ENCODE measurements at regions not wholly inside any gene's neighbourhood (a gene's known extent, or its start where the extent isn't known, plus 50 kb on each side); places are given as distances from the start of the nearest gene placed in this dataset.
"Not testable (repeated sequence)": the region's sequence is repeated elsewhere in the genome, so short reads cannot be mapped to it uniquely, and the experiment has no call there.

DNA sequence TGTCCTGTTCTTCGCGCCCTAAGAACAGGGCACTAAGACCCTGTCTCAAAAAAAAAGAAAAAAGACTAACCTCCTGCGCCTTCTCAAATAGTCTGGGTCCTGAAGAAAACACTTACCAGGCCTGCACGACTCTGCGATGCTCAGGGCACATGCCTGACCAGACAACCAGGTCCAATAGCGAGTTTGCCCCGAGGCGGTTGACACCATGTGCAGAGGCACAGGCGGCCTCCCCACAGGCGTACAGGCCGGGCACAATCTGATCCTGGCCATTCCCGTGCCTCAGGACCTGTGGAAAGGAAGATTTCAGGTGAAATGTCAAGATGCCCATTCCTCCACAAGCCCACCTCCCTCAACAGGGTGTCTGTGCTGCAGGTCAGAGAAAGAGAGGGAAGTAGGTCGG lies 65.9 kb upstream of the TNK2 start:
- DNase-seq (ENCODE audit: low spot score); FAIRE-seq: not testable (repeated sequence)

- DNase-seq (ENCODE audit: low spot score); FAIRE-seq: not testable (repeated sequence)
Observed at GRCh38 chr3:195970873-195971272, 62.5 kb upstream of the TNK2 start.

DNA sequence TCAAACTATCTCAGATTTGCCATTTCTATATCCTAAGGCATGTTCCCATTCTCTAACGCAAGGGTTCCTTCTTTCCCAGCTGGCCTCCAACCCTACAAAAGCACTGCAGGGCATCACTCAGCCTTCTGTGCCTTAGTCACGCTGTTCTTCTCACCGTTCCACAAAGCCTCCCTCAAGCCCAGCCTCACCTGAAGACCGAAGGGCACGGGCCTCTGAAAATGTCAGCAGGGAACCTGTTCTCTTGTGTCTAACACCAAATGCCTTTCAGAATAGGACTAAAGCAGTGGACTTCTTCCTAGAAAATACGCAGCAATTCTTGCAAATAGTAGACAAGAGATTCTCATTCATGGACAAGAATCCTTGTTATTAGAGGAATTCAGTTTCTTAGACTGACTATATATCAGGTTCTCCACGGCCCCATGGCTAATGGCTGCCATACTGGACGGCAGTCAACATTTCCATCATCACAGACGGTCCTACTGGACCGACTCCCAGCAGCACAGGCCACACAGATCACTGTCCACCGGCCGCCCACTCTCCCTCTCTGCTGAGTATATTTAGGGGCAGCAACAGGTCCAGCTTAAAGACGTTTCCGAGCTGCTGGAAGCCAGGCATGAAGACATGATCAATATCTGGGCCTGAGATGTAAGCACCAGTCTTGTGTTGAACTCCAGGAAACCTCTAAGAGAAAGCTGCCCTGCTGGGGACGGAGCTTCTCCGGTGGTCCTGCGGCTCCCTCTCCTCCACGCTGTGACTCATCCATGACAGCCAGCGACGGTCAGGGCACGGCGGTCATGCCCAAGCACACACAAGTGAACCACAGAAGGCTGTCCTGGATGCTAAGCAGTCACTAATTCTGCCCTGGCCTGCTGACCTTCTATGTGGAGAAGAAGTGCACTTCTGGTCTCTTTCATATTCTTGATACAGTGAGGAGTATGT lies 61.8 kb upstream of the TNK2 start:
- FAIRE-seq, result not testable (repeated sequence)

GRCh38 chr3:195969341-195969740 lies 61.0 kb upstream of the TNK2 start:
- not testable (repeated sequence) for DNase-seq (ENCODE audit: low spot score); FAIRE-seq

More for the DNA sequence above, 61.8 kb upstream of the TNK2 start:
- not testable (repeated sequence) for DNase-seq (ENCODE audit: low spot score)

GRCh38 chr3:195968104-195968503 lies 59.8 kb upstream of the TNK2 start:
- DNase-seq (ENCODE audit: low spot score); FAIRE-seq: not testable (repeated sequence)

DNA sequence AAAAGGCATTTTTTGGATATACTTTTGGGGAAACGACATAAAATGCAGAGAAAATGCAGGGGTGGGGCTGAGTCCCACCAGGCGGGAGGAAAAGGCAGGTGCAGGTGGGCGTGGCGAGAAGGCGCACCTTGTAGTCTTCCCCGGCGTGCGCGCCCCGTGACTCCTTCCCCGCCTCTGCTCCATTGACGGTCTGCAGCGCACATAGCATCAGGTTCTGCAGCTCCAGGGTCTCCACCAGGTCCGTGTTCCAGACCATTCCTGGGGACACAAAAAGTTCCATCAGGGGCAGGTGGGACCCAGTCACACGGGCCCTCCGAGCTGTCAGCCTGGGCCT lies 59.0 kb upstream of the TNK2 start:
- DNase-seq (ENCODE audit: low spot score); FAIRE-seq: not testable (repeated sequence)

GRCh38 chr3:195966563-195967386 lies 58.4 kb upstream of the TNK2 start:
- not testable (repeated sequence) for FAIRE-seq; DNase-seq (ENCODE audit: low spot score)

DNA sequence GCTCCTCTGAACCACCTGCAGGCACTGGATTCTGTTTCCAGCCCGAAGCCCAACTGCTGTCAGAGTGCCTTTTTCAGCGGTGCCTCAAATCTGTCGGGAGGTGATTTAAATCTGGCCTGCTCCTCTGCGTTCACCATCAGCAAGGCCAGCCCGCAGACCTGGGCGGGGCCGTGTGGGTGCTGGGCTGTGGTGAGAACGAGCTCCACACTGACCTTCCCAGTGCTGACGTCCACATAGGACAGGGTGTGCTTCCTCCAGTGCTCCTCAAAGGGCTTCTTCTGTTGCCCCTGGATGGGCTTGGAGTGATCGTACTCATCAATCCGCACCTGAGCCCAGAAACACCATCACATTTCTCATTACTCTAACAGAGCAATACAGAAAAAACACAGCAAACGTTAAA lies 56.9 kb upstream of the TNK2 start:
- FAIRE-seq; DNase-seq (ENCODE audit: low spot score): not testable (repeated sequence)

GRCh38 chr3:195964318-195965107 lies 56.2 kb upstream of the TNK2 start:
- not testable (repeated sequence) for FAIRE-seq; DNase-seq (ENCODE audit: low spot score)

DNA sequence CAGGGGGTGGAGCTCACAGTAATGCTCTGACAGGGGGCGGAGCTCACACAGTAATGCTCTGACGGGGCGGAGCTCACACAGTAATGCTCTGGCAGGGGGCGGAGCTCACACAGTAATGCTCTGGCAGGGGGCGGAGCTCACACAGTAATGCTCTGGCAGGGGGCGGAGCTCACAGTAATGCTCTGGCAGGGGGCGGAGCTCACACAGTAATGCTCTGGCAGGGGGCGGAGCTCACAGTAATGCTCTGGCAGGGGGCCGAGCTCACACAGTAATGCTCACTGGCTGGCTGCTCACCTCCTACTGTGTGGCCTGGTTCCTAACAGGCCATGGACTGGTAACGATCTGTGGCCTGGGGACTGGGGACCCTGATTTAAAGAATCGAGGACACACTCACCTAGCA lies 53.9 kb upstream of the TNK2 start:
- not testable (repeated sequence) for FAIRE-seq; DNase-seq (ENCODE audit: low spot score)

- not testable (repeated sequence) for FAIRE-seq; DNase-seq (ENCODE audit: low spot score)
Observed at GRCh38 chr3:195960971-195961775, 52.8 kb upstream of the TNK2 start.

GRCh38 chr3:195960164-195960563 lies 51.8 kb upstream of the TNK2 start:
- not testable (repeated sequence) for FAIRE-seq; DNase-seq (ENCODE audit: low spot score)

- DNase-seq (ENCODE audit: low spot score); FAIRE-seq: not testable (repeated sequence)
Observed at GRCh38 chr3:195959367-195960157, 51.2 kb upstream of the TNK2 start.

DNA sequence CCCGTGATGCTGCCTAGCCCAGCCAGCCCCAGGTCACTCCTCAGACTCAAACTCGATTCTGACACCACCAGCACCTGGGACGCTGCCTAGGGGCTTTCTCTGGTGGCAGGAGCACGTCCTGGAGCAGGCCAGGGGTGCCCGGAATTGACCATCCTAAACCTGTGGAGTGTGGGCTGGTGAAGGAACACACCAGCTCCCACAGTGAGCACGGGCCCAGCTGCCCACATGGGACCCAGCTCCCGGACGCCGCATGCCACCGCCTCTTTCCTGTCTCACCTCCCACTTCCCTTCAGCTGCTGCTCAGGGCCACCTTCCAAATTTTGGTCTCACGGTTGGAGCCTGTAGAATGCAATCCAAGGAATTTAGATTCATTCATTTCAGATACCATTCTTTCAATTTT lies 50.4 kb upstream of the TNK2 start:
- not testable (repeated sequence) for FAIRE-seq; DNase-seq (ENCODE audit: low spot score)
